ENCODE measurements at regions not wholly inside any gene's neighbourhood (a gene's known extent, or its start where the extent isn't known, plus 50 kb on each side); places are given as distances from the start of the nearest gene placed in this dataset.

DNA sequence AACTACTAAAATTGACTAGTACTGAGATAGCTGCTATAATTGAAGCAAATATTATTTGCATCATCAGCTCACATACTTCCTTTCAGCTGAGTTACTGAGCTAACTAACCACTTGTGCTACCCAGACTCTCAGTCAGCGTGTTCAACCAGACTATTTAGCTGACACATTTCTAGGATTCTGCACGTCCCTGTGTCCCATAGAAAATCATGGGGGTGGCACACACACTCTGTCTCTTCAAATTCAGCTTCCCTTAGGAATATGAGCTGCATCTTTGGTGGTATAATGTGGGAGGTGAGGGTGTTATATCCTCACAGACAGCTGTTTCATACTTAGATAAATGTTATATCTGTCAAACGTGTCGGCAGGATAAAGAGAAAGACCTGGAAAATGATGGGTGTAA, 424.0 kb downstream of the CDH2 start:
- DNase-seq (ENCODE audit: low spot score): no peak

GRCh38 chr18:27750923-27751322, 426.0 kb downstream of the CDH2 start:
- DNase-seq (ENCODE audit: low spot score): no peak

DNA sequence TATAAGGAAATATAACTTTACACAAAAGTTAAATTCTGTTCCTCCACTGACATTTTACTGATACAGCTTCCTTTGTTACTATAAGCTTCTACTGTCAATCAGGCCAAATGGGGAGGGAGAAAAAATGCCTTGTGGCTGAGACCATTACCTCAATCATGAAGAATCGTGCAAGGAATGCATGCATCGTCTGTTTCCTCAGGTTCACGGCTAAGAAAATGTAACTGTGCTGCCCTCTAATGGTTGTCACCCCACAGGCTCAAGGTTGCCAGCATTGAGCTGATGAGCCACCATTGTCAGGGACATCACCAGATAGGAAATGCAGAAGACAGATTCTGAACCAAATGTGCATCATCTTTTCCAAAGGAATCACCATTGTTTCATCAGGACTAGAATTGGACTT, 426.9 kb downstream of the CDH2 start:
- DNase-seq (ENCODE audit: low spot score): peak; percentile 35

GRCh38 chr18:27749194-27749593, 427.7 kb downstream of the CDH2 start:
- no peak for DNase-seq (ENCODE audit: low spot score)

DNA sequence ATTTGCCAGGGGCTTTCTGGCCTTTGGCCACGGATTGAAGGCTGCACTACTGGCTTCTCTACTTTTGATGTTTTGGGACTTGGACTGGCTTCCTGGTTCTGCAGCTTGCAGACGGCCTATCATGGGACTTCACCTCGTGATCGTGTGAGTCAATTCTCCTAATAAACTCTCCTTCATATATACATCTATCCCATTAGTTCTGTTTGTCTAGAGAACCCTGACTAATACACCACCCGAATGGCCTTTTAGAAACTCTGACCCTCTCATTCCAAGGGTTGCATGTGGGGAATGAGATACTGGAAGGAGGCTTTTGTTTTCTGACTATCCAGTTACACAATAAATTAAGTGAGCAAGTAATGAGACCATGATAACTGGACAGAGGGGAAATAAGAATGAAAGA, 430.7 kb downstream of the CDH2 start:
- no peak for DNase-seq (ENCODE audit: low spot score)

GRCh38 chr18:27735117-27735516, 441.8 kb downstream of the CDH2 start:
- peak; percentile 3 for DNase-seq (ENCODE audit: low spot score)

GRCh38 chr18:27731211-27731610, 445.7 kb downstream of the CDH2 start:
- DNase-seq (ENCODE audit: low spot score): no peak

DNA sequence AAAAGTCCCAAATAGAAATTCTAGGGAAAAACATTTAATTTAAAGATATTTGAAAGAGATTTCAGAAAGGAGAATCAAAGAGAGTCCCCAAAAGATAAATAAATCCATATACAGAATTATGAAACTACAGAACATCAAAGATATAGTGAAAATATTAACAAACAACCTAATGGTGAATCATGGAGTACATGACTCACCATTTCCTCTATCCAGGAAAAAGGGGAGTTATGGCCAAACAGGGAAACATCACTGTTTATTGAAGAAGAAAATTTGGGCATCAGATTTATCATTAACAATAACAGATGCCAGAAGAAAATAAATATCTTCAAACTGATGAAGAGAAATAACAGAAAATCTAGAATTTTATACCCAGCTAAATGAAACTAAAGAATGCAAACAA, 448.3 kb downstream of the CDH2 start:
- no peak for DNase-seq (ENCODE audit: low spot score)

DNA sequence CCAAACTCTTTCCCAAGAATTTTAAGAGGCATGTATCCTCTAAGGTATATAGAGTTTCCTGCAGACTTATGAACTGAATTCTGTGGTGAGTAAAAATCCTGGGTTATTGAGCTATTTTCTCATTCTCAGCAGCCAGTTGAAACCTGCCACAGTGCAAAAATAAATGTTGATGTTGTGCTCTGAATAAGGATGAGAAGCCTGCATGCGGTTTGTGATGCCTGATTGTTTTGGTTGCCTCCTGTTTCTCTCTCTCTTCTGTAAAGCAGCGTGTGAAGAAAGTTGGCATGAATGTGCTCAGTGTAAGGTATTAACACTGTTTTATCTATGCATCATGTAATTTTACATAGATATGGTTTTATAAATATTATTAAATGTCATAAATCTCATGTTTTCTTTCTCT, 452.6 kb downstream of the CDH2 start:
- DNase-seq (ENCODE audit: low spot score): no peak

GRCh38 chr18:27723168-27723567, 453.8 kb downstream of the CDH2 start:
- DNase-seq (ENCODE audit: low spot score): no peak

- DNase-seq (ENCODE audit: low spot score): no peak
Observed at GRCh38 chr18:27719680-27720079, 457.2 kb downstream of the CDH2 start.

DNA sequence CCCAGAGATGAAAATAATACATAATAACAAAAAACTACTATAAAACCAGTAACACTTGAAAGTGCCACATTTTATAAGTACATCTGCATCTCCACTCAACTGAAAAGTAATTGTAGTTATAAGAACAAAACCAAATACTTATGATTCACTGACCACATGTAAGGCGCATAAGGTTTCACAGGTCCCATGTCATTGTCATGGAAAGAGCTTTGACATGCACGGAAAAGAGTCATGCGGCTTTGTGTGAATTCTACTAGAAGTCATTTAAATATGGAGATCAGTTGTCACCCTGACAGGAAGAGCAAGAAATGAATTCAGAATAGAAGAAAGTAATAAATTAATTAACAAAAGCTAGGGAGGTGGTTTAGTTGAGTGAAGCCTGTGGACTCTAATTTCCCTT, 459.1 kb downstream of the CDH2 start:
- DNase-seq (ENCODE audit: low spot score): no peak

DNA sequence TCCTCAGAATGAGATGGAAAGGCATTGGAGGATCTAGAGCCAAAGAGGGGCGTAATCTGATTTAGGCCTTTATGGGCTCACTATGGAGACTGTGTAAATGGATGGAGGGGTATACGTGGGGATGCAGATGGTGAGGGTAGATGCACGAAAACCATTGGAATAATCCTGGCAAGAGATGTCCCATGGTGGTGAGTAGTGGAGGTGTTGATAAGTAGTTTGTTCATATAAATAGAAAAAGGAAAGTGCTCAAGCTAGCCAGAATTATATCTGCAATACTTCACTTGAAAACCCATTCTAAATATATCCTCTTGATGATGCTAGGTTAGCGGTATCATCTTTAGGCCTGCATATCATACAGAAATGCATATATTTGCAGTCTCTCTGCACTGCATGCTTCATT, 459.7 kb downstream of the CDH2 start:
- no peak for DNase-seq (ENCODE audit: low spot score)

DNA sequence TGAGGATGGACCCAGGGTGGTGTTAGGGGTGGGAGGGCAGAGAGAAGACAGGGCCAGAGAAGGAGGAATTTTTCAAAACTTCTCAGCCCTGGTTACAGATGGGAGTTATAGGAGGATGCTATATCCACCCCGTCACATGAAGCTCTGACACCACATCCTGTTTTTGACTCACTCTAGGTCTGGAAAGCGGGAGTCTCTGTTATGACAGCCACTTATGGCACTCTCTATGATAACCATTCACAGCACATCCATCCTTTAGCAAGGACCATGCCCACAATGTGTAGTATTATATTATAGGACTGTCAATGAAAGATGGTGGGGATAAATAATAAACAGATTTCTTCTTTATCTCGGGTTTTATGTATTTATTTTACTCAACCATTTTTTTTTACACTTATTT, 461.2 kb downstream of the CDH2 start:
- DNase-seq (ENCODE audit: low spot score): peak; percentile 2

- no peak for DNase-seq (ENCODE audit: low spot score)
Observed at GRCh38 chr18:27713738-27714095, 463.2 kb downstream of the CDH2 start.

- no peak for DNase-seq (ENCODE audit: low spot score)
Observed at GRCh38 chr18:27713037-27713737, 463.7 kb downstream of the CDH2 start.

GRCh38 chr18:27712066-27712465, 464.9 kb downstream of the CDH2 start:
- DNase-seq (ENCODE audit: low spot score): no peak

GRCh38 chr18:27711382-27711781, 465.5 kb downstream of the CDH2 start:
- DNase-seq (ENCODE audit: low spot score): no peak

- DNase-seq (ENCODE audit: low spot score): no peak
Observed at GRCh38 chr18:27709344-27709743, 467.6 kb downstream of the CDH2 start.

DNA sequence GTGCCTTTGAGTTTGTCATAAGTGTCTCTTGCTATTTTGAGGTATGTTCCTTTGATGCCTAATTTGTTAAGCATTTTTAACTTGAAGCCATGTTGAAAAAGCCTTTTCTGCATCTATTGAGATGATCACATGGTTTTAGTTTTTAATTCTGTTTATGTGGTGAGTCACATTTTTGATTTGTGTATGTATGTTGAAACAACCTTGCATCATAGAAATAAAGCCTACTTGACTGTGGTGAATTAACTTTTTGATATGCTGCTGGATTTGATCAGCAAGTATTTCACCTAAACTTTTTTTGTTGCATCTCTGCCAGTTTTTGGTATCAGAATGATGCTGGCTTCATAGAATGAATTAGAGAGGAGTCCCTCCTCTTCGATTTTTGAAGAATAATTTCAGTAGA, 469.7 kb downstream of the CDH2 start:
- no peak for DNase-seq (ENCODE audit: low spot score)

- DNase-seq (ENCODE audit: low spot score): no peak
Observed at GRCh38 chr18:27704736-27705361, 472.1 kb downstream of the CDH2 start.

GRCh38 chr18:27699137-27699536, 477.8 kb downstream of the CDH2 start:
- no peak for DNase-seq (ENCODE audit: low spot score)

- DNase-seq (ENCODE audit: low spot score): no peak
Observed at GRCh38 chr18:27696148-27696547, 480.8 kb downstream of the CDH2 start.

- no peak for DNase-seq (ENCODE audit: low spot score)
Observed at GRCh38 chr18:27695503-27695902, 481.4 kb downstream of the CDH2 start.

Measured in RKO (cell line).